Activated CD8-positive, alpha-beta memory T cell treated with anti-CD3 and anti-CD28 coated beads, Interleukin-2, amount 50 U/mL, for 1 hour (primary cell): ENCODE measurements at regions not wholly inside any gene's neighbourhood (a gene's known extent, or its start where the extent isn't known, plus 50 kb on each side); places are given as distances from the start of the nearest gene placed in this dataset.

Experiments
- DNase-seq: peaks from one replicate; pipeline ENCODE4 v3.0.0-alpha.2; 2020; ENCODE audit errors: extremely low read depth

DNA sequence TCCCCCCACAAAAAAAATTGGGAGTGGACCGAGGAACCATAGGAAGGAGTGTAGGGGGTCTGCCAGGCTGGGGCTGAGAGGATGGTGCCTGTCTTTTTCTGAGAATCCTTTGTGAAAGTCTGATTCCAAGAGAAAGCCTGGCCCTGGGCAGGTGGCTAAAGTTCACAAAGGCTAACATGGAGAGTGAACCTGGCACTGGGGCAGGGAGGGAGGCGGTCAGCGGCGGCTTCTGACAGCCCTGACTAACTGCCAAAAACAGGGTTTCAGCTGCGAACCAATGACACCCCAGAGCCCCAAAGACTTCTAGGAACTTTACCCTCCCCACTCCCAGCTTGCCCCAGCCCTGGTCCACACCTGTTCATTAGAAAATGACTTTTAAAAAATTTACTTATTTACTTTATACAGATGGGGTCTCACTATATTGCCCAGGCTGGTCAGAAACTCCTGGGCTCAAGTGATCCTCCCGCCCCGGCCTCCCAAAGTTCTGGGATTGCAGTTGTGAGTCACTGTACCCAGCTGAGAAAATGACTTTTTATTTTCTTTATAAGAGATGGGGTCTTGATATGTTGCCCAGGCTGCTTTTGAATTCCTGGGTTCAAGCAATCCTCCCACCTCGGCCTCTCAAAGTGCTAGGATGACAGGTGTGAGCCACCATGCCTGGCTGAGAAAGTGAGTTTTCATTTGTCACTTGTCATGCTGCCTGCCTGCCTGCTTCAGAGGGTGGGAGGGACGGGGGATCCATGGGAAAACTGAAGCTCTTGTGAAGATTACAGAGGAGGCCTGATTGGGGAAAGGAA lies 61.0 kb upstream of the DUSP5 start:
- DNase-seq, result no peak

- no peak for DNase-seq
Measured at GRCh38 chr10:110437351-110437605, 60.4 kb upstream of the DUSP5 start.

GRCh38 chr10:110437761-110438341 lies 59.9 kb upstream of the DUSP5 start:
- no peak for DNase-seq

DNA sequence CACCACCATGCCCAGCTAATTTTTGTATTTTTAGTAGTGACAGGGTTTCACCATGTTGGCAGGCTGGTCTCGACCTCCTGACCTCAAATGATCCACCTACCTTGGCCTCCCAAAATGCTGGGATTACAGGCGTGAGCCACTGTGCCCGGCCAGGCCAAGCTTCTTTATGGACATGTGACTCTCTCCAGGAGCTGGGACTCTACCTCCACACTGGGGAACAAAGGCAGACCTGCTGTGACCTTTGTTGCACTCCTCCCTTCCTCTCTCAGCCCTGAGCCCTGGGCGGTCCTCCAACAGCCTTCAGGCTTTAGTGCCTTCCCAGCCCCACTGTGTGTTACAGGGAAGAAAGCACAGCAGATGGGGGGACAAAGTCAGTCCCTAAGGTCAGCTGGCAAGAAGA lies 55.0 kb upstream of the DUSP5 start:
- no peak for DNase-seq

DNA sequence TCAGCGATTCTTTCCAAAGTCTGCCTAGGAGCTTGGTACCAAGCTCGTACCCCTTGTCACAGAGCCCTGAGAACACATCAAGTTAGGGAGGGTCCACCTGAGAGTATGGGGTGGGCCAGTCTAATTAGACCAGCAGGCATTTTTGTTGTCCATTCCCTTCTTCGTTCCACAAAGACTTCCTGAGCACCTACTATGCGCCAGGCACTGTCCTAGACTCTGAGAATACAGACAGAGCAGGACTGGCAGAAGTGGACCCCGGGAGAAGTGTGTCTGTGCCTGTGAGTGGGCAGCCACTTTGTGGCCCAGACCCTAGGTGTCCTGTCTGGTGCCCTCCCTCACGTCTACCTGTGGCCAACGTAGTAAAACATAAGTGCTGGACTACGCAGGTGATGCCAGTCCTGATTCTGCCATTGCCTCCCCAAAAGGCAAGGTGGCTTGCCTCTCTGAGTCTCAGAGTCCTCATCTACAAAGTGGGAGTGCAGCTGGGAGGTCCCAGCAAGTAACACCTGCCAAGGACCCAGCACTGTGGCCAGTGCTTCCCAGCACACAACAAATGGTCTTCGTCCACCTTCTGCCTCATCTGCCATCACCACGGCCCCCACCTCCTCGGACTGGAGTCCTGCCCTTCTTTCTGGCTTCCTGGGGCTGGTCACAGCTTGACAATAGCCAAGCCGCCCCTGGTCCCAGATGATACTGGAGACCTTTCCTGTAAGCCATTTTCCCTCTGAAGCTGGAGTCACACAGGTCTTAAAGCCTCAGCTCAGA lies 54.3 kb upstream of the DUSP5 start:
- no peak for DNase-seq

GRCh38 chr10:110444004-110444337 lies 53.7 kb upstream of the DUSP5 start:
- DNase-seq, result no peak

- no peak for DNase-seq
Measured at GRCh38 chr10:110445871-110446270, 51.8 kb upstream of the DUSP5 start.

- no peak for DNase-seq
Measured at GRCh38 chr10:110446277-110446676, 51.4 kb upstream of the DUSP5 start.

DNA sequence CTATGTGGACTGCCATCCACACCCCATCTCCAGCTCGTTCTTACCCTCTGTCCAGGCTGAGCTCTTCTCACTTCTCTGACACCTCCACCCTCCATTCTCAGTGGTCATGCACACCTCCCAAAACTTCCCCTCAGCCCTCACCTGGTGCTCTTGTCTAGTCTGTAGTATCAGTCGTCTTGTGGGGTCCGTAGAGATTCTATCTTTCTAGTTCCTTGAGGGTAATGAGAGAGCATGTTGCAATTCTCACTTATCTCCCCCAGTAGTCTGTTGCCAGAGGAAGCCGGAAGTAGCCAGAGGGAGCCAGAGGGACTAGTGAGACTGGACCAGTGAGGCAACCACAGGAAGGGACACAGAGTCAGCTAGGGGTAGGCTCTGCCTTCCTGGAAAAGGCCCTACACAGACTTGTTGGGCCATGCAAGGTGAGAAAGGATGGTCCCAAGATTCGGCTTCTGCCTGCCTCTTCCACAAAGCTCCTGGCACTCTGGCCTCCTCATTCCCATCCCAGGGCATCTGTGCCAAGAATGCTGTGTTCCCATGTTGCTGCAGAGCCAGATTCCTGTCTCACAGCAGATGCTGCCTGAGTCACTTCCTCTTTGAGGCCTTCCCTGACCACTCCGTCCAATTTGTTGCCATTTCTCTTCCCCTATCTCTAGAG lies 50.6 kb upstream of the DUSP5 start:
- DNase-seq, result no peak

- DNase-seq, result no peak
Measured at GRCh38 chr10:110447886-110448285, 49.8 kb upstream of the DUSP5 start.
